K562 (cell line): ENCODE measurements at regions not wholly inside any gene's neighbourhood (a gene's known extent, or its start where the extent isn't known, plus 50 kb on each side); places are given as distances from the start of the nearest gene placed in this dataset. TPM values are rescaled to one million over a fixed set of nuclear protein-coding genes. Genes with fewer than 3 reads are reported as not detected.

Source experiments
- ATAC-seq: fragments of 200-7000 bp; cut with Tn5 transposase; 3 replicates; pipeline ENCODE4 v1.9.1; 2020; ENCODE audit warnings: moderate library complexity
- BruUV-seq: library from RNA; stranded (reverse); fragments of 400-500 nt; replicated peaks from 2 replicates; lab custom pipeline; 2021; lab: Mats Ljungman, UMichigan
- CTCF ChIA-PET: fragments of 300-600 bp; formaldehyde crosslinking; extraction: SDS; loops from one replicate; lab custom pipeline; 2021; ENCODE audit warnings: low intra/inter-chr PET ratio; lab: Yijun Ruan, JAX
- POLR2A ChIA-PET: fragments of 300-600, 350-650 bp; sonication (Branson Sonifier 250); formaldehyde crosslinking; extraction: SDS; loops from one replicate; lab custom pipeline; 2021; ENCODE audit warnings: antibody characterized with exemption, inconsistent platforms; lab: Yijun Ruan, JAX
- DNase-seq, 4 experiments: peaks; one replicate each; pipeline versions ENCODE4 v3.0.0 to v3.0.0-alpha.2; 2011 to 2018; ENCODE audit warnings: low spot score in 3 of 4, mixed read lengths in 3 of 4; ENCODE audit errors: extremely low read depth in 1 of 4
- FAIRE-seq: peaks from 2 replicates; lab custom pipeline; 2011; peaks lifted over from hg19 to GRCh38; lab: Jason Lieb, UNC
- H2AFZ ChIP-seq: 2 replicates; pipeline ENCODE4 v1.6.0; 2011; ENCODE audit warnings: low read depth, low read length, control low read depth, inconsistent platforms
- H3K27ac ChIP-seq: fragments of 200-600 bp; 3 replicates; pipeline ENCODE4 v1.8.0; 2011; ENCODE audit warnings: low read depth, mild to moderate bottlenecking, control low read depth, inconsistent platforms, low read length, moderate library complexity, mixed read lengths; ENCODE audit errors: extremely low read depth
- H3K27me3 ChIP-seq, 2 experiments: fragments of 300-600 bp in 1 of 2; 2 replicates in 1 of 2; 3 replicates in 1 of 2; pipeline versions ENCODE4 v1.6.0 to v1.8.0; 2011; ENCODE audit warnings: inconsistent platforms in 2 of 2, low read length in 2 of 2, mild to moderate bottlenecking in 1 of 2, mixed read lengths in 1 of 2, moderate library complexity in 1 of 2; ENCODE audit not compliant: control insufficient read depth in 2 of 2, insufficient read depth in 2 of 2
- H3K36me3 ChIP-seq: fragments of 300-600 bp; 3 replicates; pipeline ENCODE4 v1.8.0; 2011; ENCODE audit warnings: mild to moderate bottlenecking, low read length, inconsistent platforms; ENCODE audit not compliant: control insufficient read depth, insufficient read depth
- H3K4me1 ChIP-seq, 2 experiments: fragments of 200-600 bp in 1 of 2; replicated peaks in 1 of 2; 2 replicates in 1 of 2; 3 replicates in 1 of 2; pipeline versions ENCODE4 v1.5.1 to v1.8.0; 2011; ENCODE audit warnings: inconsistent platforms in 2 of 2, low read length in 2 of 2, mild to moderate bottlenecking in 1 of 2, mixed read lengths in 1 of 2, moderate library complexity in 1 of 2; ENCODE audit not compliant: control insufficient read depth in 2 of 2, insufficient read depth in 2 of 2
- H3K4me2 ChIP-seq: 2 replicates; pipeline ENCODE4 v1.6.1; 2011; ENCODE audit warnings: low read length, control low read depth, inconsistent platforms, mixed read lengths; ENCODE audit not compliant: insufficient read depth
- H3K4me3 ChIP-seq: fragments of 200-600 bp; sonication (generic), shearing (Covaris generic); 2 replicates; pipeline ENCODE4 v1.5.1; 2016; ENCODE audit warnings: control low read depth, inconsistent platforms
- H3K79me2 ChIP-seq: fragments of 200-600 bp; 3 replicates; pipeline ENCODE4 v1.8.0; 2011; ENCODE audit warnings: low read length, inconsistent platforms; ENCODE audit not compliant: control insufficient read depth, insufficient read depth
- H3K9ac ChIP-seq, 2 experiments: 2 replicates each; pipeline versions ENCODE4 v1.6.0 to v1.6.1; 2011; ENCODE audit warnings: low read depth in 2 of 2, low read length in 2 of 2, control low read depth in 1 of 2, inconsistent platforms in 1 of 2, mild to moderate bottlenecking in 1 of 2, mixed read lengths in 1 of 2; ENCODE audit not compliant: insufficient read depth in 1 of 2
- H3K9me1 ChIP-seq: one replicate; pipeline ENCODE4 v1.6.0; 2011; ENCODE audit warnings: inconsistent platforms, mild to moderate bottlenecking, low read length, moderate library complexity; ENCODE audit not compliant: control insufficient read depth, insufficient read depth
- H3K9me3 ChIP-seq: replicated peaks from 2 replicates; pipeline ENCODE4 v1.5.1; 2011; ENCODE audit warnings: low read depth, low read length, inconsistent platforms; ENCODE audit not compliant: control insufficient read depth, insufficient read depth
- H4K20me1 ChIP-seq: replicated peaks from 2 replicates; pipeline ENCODE4 v1.6.1; 2011; ENCODE audit warnings: low read length, inconsistent platforms, mixed read lengths; ENCODE audit not compliant: control insufficient read depth, insufficient read depth
- CBFA2T3 ChIP-seq: fragments of 450-650 bp; IDR thresholded peaks from 2 replicates; pipeline ENCODE4 v1.6.1; 2017
- EP300 ChIP-seq: IDR thresholded peaks from 2 replicates; pipeline ENCODE4 v1.6.1; 2012; ENCODE audit warnings: low read length, improper control_type of control experiment
- GABPB1 ChIP-seq: sonication (generic); formaldehyde crosslinking; IDR thresholded peaks from 2 replicates; pipeline ENCODE4 v1.8.0; 2022; ENCODE audit warnings: mild to moderate bottlenecking, missing genetic modification reagents
- GATA2 ChIP-seq: sonication (generic); formaldehyde crosslinking; IDR thresholded peaks from 2 replicates; pipeline ENCODE4 v1.4.0; 2020; ENCODE audit warnings: mild to moderate bottlenecking, missing genetic modification reagents
- MBD1 ChIP-seq: fragments of 250-450 bp; sonication (Bioruptor Pico); IDR thresholded peaks from 2 replicates; pipeline ENCODE4 v1.8.0; 2022; ENCODE audit warnings: inconsistent platforms
- PHF21A ChIP-seq: fragments of 450-650 bp; IDR thresholded peaks from 2 replicates; pipeline ENCODE4 v1.6.1; 2017; ENCODE audit warnings: low read depth, borderline replicate concordance
- PML ChIP-seq: IDR thresholded peaks from 2 replicates; pipeline ENCODE4 v1.6.1; 2012; ENCODE audit warnings: low read length, inconsistent platforms
- POLR2G ChIP-seq: fragments of 200-400 bp; formaldehyde crosslinking; IDR thresholded peaks from 2 replicates; pipeline ENCODE4 v1.6.1; 2017; ENCODE audit warnings: low read depth, mild to moderate bottlenecking, antibody characterized with exemption, low read length, moderate library complexity
- ZBTB11 ChIP-seq, 3 experiments: fragments of 200-800 bp in 1 of 3; fragments of 250-450 bp in 1 of 3; fragments of 450-650 bp in 1 of 3; sonication (Bioruptor Pico) in 1 of 3; sonication (Bioruptor generic) in 1 of 3; formaldehyde crosslinking in 1 of 3; IDR thresholded peaks; 2 replicates each; pipeline versions ENCODE4 v1.6.1 to v1.8.0; 2016 to 2022; ENCODE audit warnings: mild to moderate bottlenecking in 2 of 3, missing genetic modification characterization in 2 of 3, missing compliant biosample characterization in 1 of 3, moderate library complexity in 1 of 3
- ZNF217 ChIP-seq: sonication (generic); formaldehyde crosslinking; IDR thresholded peaks from 2 replicates; pipeline ENCODE4 v1.8.0; 2022; ENCODE audit warnings: mild to moderate bottlenecking, missing genetic modification reagents
- ZNF780A ChIP-seq: fragments of 250-450 bp; sonication (Bioruptor Pico); IDR thresholded peaks from 2 replicates; pipeline ENCODE4 v1.5.0; 2021; ENCODE audit warnings: mild to moderate bottlenecking
- WGBS: fragments of 100-300 bp; shearing (Covaris generic); methylation state at CpG from one replicate; pipeline ENCODE4 v1.1.6; 2016; ENCODE audit warnings: low coverage, mixed read lengths; ENCODE audit not compliant: insufficient coverage; ENCODE audit errors: missing lambda C conversion rate; 5-methylcytosine and 5-hydroxymethylcytosine counted together
- in situ Hi-C: fragments of 300-500 bp; cut with MboI; formaldehyde crosslinking; loops from 4 replicates; pipeline ENCODE4 v1.15.0; 2018; ENCODE audit warnings: inconsistent platforms, mixed read lengths
- intact Hi-C: fragments of 100-400 bp; cut with micrococcal nuclease; formaldehyde crosslinking; loops from 2 replicates; pipeline ENCODE4 v1.14.2; 2022
- small RNA-seq: library from RNA; depleted of rRNA; stranded (forward); fragments of <200 nt; gene quantifications from one replicate; pipeline ENCODE3, GENCODE V24; 2014

GRCh38 chr5:20040901-20041300 is 52.9 kb upstream of the CDH18 start:
- H3K4me1 ChIP-seq = no peaks in the 10 kb centered on the region
- no peak for FAIRE-seq
- H3K27me3 ChIP-seq = no peaks in the 10 kb centered on the region
- H3K9me3 ChIP-seq = no peaks in the 10 kb centered on the region; the same call in 1 of the 2 replicates
- TF ChIP-seq PML = no peak
- TF ChIP-seq CBFA2T3 = no peak
- no peak for TF ChIP-seq PHF21A
- no peak for TF ChIP-seq ZNF217
- no peak for TF ChIP-seq MBD1 (CRISPR knock-in tag)
- TF ChIP-seq EP300 = no peak
- no peak for TF ChIP-seq POLR2G
- TF ChIP-seq GABPB1 (CRISPR knock-in tag) = no peak
- no peak for TF ChIP-seq ZBTB11 (CRISPR knock-in tag; IDR thresholded peaks at IDR 0.05)
- no peak for TF ChIP-seq GATA2 (CRISPR knock-in tag)
- TF ChIP-seq ZNF780A (CRISPR knock-in tag) = no peak
- no peak overlapping the region for H3K27ac ChIP-seq
- H3K9me1 ChIP-seq = no peaks in the 10 kb centered on the region
- H2AFZ ChIP-seq = no peak overlapping the region
- DNase-seq = no peak
- WGBS = 1% methylated on average over 4 of the region's 4 CpGs
- H3K4me3 ChIP-seq = no peak overlapping the region
- intact Hi-C loops = no loop called here
- in situ Hi-C loops = no loop called here
- no peak overlapping the region for H3K9ac ChIP-seq
- no peaks in the 10 kb centered on the region for H4K20me1 ChIP-seq
- CTCF ChIA-PET = no interaction called here
- ATAC-seq = no peak
- H3K36me3 ChIP-seq = no peaks in the 10 kb centered on the region
- no peak overlapping the region for H3K4me2 ChIP-seq
- BruUV-seq = no TSS peak
- H3K79me2 ChIP-seq = no peaks in the 10 kb centered on the region
- POLR2A ChIA-PET = no interaction called here

Small RNA genes lying in the stretch of these regions (small RNA-seq; reads per million reads assigned to genes)
- gene AC093303.1 = not detected
